SKM-1 treated with dmso at 0.1 percent for 144 hours (cell line): ENCODE measurements at regions not wholly inside any gene's neighbourhood (a gene's known extent, or its start where the extent isn't known, plus 50 kb on each side); places are given as distances from the start of the nearest gene placed in this dataset.

Source experiments
- DNase-seq: peaks from one replicate; lab custom pipeline; 2025; ENCODE audit not compliant: unreplicated experiment; lab: John Stamatoyannopoulos, UW

DNA sequence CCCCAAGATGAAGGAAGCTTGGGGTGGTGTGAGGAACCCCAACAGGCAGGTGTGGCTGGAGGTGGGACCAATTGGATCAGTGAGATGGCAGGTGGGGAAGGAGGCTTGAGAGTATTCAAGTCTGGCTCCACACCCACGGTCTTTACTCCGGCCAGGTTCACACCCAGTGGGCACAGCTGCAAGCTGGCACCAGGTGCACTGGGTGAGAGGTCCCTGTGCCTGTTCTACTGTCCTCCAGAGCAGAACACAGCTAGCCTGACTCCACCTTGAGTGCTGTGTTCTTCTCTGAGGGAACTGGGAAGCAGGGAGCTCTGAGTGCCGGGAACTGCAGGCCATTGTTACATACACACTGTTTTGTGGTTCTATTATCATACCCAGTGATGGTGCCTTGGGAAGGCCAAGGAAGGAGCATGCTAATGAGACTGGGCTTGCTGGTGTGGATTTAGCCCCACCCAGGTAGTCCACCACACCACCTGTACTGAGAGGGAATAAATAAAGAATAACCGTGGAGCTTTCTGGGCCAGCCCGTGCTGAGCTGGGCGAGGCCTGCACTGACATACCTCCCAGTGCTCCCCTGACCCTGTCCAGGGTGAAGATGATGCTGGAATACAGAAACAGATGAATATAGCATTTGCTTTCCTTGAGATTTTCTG lies 93.4 kb downstream of the ABHD5 start:
- DNase-seq = no peak

DNA sequence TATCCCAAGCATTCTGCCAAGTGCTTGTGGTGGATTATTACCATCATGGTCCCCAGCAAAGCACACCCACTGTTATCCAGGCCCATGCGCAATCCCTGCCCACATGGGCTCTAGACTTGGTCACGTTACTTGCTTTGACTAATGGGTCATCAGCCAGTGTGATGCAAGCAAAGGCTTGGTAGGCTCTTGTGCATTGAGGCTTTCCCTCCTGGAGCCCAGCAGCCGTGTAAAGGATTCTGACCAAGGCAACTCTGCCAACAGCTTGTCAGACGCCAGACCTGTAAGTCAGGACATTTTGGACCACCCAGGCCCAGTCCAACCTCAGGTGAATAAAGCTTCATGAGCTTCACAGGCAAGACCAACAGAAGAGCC lies 93.9 kb downstream of the ABHD5 start:
- no peak for DNase-seq

DNA sequence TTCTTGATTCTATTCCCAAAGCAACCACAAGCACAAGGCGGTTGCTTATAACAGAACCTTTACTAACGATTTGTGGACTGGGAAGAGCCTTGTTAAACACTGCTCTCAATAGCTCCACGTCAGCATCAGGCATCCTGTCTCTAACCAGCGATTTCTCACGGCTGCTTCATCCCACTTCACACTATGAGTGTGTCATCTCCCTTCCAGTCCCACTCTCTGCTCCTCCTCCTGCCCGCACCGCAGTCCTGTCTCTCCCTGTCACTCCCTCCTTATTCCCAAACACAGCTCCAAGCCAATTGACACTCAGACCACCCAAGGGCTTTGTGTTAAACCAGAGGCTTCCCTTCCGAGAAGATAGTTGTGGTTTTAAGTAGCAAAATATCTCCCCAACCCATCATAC lies 94.8 kb downstream of the ABHD5 start:
- no peak for DNase-seq

DNA sequence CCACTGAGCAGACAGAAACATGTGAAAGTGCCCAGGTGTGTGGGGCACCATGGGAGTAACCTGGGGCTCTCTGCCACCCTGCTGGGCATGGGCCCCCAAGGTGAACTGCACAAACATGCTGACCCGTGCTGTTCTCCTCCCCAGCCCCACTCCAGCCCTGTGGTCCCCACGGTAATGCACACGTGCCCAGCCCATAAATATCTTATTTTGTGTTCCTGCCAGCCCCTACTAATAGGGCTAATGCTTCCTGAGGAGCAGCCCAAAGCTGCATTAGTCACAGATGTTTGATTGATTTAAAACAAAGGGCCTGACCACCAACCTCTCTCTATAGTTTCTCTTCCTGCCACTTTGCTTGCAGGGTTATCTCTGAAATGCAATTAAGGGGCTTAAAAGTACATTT lies 95.4 kb downstream of the ABHD5 start:
- no peak for DNase-seq

DNA sequence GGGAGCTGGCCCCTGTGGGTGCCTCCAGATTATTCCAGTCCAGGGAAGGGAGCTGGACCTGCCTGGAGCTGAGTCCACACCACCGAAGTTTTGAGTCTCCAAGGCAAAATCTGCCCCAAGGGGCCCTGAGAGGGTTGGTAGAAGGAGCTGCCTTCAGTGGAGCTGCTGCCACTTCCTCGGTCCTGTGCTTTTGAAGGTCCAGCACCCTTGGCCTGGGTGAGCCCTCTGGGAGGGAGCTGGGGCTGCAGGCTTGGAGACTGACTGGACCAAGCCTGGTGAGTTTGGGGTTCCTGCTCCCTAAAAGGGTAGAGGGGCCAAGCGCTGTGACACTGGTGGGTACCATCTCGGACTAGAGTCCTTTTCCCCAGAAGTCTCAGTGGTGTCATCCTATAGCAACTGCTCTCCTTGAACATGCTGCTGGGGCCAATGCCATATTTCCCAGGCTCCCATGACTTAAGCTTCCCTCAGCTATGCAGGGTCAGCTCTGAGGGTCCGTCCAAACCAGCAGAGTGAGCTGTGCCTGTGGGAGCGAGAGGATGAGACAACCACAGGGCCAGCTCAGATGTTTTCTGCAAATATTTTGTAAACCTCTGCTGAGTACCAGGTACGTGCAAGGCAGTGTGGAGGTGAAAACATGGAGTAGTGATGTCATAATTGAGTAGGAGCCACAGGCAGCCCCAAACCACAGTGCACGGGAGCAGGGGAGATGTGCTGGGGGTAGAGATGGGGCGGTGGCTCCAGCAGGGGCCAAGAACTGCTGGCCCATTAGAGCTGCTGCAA lies 96.0 kb downstream of the ABHD5 start:
- DNase-seq = no peak

DNA sequence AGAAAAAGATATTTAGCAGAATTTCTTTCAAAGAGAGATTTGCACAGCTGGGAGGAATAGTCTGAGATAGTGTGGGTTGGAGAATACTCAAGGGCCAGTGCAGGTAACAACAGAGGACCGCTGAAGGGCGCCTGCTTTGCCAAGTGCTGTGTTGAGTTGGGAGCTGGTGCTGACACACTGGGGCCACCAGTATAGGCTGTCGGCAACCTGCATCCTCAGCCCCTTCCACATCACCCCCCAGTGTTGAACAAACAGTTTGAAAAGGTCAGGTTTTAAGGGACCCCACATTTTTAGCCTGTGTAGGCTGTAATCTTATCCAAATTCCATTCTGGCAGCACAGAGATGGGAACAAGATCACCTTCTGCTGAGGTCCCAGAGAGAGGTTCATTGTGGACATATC lies 96.6 kb downstream of the ABHD5 start:
- DNase-seq = no peak

DNA sequence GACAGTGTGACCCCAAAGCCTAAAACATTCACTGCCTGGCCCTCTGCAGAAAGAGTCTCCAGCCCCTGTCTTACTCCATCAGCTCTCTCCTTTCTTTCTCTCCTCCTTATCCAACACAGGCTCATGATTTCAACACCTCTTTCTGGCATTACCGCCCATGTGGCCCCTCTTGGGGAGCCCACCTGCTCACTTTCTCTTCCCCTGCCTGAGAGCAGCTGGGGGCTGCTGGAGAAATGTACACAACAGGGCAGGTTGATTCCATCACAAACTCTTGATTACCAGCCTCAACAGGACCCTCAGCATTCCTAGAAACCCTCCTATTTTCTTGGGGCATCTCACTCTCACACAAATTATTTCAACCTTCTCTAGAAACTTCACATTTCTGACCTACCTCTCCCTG lies 98.3 kb downstream of the ABHD5 start:
- DNase-seq = no peak

DNA sequence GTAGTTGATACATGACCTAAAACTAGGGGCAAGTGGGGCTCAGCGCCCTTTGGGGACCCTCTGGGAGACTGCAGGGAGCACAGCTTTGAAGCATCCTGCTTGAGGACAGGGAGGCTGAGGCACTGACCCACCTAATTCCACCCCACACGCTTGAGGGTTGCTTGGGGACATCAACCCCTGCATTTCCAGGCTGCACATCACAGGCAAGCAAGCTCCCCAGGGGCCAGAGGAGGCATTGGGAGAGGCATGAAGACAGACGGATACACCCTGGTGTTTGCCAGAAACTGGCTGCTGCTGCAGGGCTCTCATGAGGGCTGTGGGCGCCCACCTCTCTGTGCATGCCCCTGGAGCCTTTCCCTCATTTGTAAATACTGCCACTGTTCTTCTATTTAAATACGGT lies 99.3 kb downstream of the ABHD5 start:
- DNase-seq = no peak

DNA sequence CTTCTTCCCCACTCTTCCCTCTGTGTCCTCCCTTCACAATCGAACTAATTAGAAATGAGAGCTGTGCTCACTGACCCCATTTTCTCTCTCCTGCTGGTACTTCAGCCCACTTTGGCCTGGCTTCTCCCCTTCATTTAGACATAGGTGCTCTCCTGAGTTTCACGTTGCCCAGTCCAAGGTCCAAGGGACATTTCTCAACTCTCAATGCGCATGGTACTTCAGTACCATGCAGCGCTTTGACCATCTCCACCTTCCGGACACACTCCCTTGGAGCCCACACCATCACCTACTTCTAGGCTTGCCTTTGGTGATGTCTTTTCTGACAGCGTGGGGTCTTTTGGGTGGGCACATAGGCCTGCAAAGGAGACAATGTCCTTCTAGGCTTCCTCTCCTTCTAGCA lies 99.7 kb downstream of the ABHD5 start:
- no peak for DNase-seq

DNA sequence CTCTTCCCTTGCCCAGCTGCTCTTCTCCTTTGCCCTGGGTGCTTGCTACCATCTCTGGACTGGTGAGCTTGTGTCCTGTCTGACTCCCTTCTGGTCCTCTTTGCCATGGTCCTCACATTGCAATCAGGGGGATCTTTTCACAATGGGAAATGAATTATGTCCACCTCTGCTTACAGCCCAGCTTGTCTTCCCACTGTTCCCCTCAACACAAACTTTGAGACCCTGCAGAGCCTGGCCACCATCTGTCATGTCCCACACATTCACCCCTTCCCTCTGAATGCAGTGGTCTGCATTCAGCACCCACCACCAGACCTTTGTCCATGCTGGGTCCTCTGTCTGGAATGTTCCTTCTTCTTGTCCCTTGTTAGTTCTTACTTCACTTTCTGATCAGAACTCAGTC lies 100.5 kb downstream of the ABHD5 start:
- no peak for DNase-seq

DNA sequence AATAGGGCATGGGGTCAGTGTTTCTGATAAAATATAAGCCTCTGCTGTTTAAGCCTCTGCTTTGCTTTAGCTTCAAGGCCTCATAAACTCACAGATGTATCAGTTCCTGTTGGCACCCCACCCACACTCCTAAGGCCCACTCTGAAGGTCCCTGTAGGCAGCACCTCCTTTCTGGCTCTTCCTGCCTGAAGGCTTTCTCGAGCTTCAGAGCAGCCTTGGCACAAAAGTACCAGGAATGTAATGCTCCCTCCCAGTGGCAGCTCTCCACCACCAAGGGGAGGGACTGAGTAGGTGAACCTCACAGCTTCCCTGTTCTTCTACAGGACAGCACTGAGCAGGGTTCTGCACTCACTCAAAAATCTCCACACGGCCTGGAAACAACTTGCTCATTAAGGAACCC lies 102.2 kb downstream of the ABHD5 start:
- no peak for DNase-seq

DNA sequence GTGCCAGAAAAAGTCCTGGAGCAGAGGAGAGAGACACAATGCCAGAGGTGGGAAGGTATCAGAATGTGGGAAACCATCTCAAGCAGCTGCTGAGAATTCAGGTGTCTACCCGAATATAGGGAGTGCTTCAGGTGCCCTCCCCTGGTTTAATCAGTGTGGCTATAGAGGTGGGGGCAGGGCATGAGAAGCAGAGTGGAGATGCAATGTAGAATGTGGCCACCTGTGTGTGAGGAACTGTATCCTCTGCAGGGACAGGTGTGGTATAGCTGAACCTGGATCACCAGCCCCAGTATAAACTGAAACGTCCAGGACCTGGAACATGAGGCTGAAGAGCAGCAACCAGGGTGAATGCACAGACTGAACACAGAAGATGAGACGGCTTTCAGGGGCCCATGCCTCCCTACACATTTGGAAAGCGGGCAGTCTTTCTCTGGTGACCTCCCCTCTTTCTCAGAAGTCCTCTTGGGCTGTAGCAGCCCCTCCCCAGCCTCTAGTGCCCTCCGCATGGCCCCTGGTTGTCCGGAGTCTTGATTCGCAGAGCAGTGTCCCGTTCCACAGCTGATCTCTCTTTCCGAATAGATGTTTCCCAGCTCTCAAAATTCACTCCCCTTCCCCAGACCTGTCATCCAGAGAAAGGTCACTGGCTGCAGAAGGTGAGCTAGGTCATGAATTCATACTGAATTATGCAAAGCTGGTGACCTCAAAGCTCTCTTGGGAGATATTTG lies 103.1 kb downstream of the ABHD5 start:
- DNase-seq = no peak

DNA sequence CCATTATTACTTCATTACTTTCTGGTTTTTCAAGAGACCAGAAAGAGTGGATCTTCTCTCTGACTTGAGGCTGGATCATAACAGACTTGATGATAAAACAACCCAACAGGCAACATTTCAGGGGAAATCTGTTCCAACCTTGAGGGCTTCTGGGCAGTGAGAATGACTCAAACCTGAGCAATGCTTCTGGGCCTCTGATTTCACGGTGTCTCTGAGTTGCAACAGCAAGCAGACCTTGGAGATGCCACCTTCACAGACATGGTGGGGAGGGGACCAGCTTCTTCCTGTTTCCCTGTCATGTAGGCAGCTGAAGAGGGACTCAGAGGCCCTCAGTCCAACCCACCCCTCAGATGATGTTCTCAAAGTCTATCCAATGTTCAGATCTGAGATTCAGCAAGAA lies 104.0 kb downstream of the ABHD5 start:
- no peak for DNase-seq

DNA sequence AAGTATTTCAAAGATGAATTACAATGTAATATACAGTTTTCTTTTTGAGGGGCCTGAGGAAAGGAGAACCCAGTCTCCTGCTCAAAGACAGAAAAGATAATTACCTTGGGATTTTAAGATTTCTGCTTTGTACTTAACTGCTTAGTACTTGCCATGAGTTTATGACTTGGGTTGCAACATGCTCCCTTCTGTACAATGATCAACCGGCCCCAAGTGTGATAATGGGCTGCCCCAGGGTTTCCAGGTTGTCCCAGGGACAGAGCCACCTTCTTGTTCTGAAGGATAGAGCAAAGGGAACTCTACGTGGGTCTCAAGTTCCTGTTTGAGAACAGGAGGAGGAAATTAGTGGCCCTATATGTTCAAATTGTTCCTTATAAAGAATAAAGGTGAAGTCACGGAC lies 104.8 kb downstream of the ABHD5 start:
- no peak for DNase-seq

DNA sequence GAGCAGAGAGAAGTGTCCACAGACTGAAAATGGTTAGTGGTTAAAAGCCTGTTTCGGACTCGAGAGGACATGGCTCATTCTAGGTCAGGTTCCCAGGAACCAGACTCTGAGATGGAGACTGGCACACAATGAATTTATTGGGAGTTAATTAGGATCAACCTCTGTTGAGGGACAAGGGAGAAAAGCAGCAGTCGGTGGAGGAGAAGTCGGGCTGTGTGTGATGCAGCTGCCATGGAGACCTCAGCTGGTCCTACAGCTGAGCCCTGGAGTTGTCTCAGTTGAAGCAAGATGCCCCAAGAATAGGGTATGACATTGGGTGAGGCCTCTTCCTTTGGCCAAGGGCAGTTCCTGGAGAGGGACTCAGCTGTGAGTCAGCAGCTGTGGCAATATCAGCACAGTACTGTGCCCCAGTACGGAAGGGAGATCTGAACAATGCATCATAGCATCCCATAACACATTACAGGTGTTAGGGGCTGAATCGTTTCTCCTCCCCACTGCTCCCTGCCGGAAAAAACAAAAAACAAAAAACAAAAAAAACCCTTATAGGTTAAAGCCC lies 105.4 kb downstream of the ABHD5 start:
- no peak for DNase-seq

DNA sequence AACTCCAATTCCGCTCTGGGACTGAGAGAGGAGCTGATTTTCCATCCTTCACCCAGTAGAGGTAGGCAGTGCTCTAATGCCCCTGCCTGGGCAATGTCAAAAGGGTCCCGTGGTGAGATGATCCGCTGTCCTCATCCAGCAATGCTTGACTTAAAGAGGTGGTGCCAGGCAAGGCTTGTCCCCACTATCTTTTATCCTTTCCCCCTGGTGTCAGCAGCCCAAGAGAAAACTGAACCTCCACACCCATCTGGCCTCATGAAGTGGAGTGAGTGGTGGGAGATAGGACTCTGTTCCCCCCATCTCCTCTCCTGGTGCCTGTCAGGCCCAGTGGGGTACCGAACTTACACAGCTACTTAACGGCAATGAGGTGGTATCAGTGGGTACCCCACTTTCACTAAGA lies 107.1 kb downstream of the ABHD5 start:
- no peak for DNase-seq

DNA sequence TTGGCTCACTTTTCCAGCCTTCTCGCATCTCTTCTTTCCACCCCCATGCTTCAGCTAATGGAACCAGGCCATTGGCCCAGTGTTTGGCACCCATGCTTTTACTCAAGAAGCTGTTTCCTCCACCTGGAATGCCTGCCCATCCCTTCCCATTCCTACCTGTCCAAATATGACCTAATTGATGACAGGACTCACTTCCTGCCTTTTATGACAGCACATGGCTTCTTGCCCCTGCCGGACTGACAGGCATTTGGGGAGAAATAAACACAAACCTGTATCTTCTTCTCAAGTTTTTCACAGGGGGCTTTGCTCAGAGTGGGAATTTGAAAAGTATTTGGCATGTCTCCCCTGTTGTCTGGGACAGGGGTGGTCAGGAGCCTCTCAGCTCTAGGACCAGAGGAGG lies 120.1 kb downstream of the ABHD5 start:
- DNase-seq = no peak

DNA sequence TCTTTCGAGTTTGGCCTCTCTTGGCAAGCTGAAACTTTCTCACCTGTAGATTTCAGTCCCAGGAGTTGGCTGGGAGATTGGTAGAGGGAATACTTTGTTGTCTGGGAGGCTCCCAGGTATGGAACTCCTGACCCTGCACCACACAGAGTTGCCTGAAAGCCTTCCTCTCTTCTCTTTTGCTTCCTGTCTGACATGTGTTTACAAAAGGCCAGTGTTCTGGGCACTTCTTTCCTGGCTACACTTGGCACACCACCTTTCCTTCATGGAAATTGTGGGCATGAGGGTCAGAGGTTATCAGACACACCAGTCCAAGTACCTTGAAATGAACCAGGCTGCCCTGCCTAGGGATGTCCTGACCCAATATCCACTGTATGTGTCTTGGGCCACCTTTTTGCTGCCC lies 123.7 kb downstream of the ABHD5 start:
- no peak for DNase-seq

DNA sequence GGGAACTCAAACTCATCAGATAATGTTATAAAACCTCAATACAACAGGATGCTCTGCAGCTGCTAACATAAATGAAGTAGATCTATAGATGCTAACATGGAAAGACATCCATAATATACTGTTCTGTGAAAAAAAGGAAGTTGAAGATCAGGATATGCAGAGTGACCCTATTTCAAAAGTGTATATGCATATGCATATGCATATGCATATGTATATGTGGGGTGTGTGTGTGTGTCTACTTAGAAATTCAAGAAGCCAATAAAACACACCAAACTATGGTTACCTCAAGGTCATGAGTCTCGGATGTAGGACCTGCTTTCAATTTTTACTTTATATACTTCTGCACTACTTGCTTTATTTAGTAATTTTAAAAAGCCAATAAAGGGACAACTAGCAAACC lies 125.6 kb downstream of the ABHD5 start:
- no peak for DNase-seq

DNA sequence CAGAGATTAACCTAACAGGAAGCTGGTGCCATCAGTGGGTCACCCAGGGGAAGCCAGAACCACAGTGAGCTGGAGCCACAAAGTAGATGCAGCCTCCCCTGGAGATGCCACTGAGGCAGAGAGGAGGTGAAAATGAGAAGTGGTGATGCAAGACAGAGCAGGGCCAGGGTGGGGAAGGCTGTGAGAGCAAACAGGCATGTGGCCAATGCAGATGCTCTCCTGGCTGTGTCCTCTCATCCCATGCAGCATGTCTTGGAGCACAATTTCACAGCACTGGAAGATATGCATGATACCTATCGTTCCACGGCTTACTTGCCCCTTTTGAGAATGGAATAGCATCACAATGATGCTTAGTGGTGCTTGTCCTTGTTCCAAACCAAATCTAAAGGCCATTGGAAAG lies 126.3 kb downstream of the ABHD5 start:
- DNase-seq = no peak

DNA sequence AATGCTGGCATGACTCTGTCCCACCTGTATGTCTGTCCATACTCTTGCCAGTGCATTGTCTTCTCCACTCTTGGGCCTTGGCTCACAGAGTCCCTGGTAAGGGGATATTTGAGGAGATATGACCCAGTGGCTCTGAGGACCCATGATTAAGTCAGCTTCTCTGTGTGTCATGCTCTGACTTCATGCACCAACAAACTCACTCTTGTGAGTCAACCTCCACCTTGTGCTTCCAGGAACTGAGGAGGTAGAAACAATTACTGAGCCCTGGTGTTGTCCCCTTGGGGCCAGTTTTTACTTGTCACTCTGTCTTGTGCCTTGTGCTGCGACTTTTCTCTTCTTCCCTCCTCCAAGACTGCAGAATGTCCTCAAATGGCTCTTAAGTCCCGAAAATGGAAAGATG lies 127.1 kb downstream of the ABHD5 start:
- no peak for DNase-seq

DNA sequence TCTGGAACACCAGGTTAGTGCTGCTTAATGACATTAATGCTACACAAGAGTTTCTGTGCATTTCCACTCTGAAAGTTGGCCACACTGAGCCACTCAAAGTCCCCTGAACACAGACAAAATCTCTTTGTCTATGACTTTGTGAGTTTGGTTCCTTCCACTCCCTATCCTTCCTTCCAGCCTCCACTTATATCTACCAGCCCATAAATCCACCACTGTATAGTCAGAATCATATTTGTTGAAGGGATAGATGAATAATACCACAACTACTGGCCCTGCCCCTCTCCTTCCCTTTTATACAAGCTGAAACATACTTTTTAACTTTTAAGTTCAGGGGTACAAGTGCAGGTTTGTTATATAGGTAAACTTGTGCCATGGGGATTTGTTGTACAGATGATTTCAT lies 127.5 kb downstream of the ABHD5 start:
- no peak for DNase-seq
